Uterus (tissue), 3 donors: ENCODE measurements at regions not wholly inside any gene's neighbourhood (a gene's known extent, or its start where the extent isn't known, plus 50 kb on each side); places are given as distances from the start of the nearest gene placed in this dataset.

Experiments
- DNase-seq, 2 donors: peaks; one replicate each; pipeline ENCODE4 v3.0.0-alpha.2; 2019 to 2020
- H3K27ac ChIP-seq, 2 donors: fragments of 200-600 bp; sonication (generic); 1 replicate in 1 of 2; 2 replicates in 1 of 2; pipeline ENCODE4 v1.5.1; 2016 to 2018
- H3K27me3 ChIP-seq, 2 donors: fragments of 200-600 bp; sonication (generic); one replicate each; pipeline ENCODE4 v1.5.1; 2018 to 2019; ENCODE audit warnings: control low read depth in 1 of 2
- H3K36me3 ChIP-seq, 2 donors: fragments of 200-600 bp; sonication (generic); one replicate each; pipeline ENCODE4 v1.5.1; 2019; ENCODE audit warnings: control low read depth in 1 of 2
- H3K4me1 ChIP-seq, 2 donors: fragments of 200-600 bp; sonication (generic); one replicate each; pipeline ENCODE4 v1.5.1; 2018 to 2019; ENCODE audit warnings: control low read depth in 1 of 2
- H3K4me3 ChIP-seq, 2 donors: fragments of 200-600 bp; sonication (generic); 1 replicate in 1 of 2; 2 replicates in 1 of 2; pipeline ENCODE4 v1.5.1; 2018 to 2019; ENCODE audit warnings: mild to moderate bottlenecking in 1 of 2
- H3K9me3 ChIP-seq, 2 donors: fragments of 200-600 bp; sonication (generic); one replicate each; pipeline ENCODE4 v1.5.1; 2019; ENCODE audit warnings: control low read depth in 1 of 2
- POLR2A ChIP-seq, 2 donors: fragments of 450-650 bp; IDR thresholded peaks; one replicate each; pipeline ENCODE4 v1.6.1; 2016; ENCODE audit warnings: antibody characterized with exemption in 2 of 2, mild to moderate bottlenecking in 1 of 2, moderate library complexity in 1 of 2
- intact Hi-C: fragments of 100-400 bp; cut with DNase I; formaldehyde crosslinking; loops from one replicate; pipeline ENCODE4 v1.15.1; 2023; ENCODE audit warnings: low total_unique reads
- TF ChIP-seq, protein P1 (sequence below), 4 experiments: fragments of 200-600 bp in 2 of 4; fragments of 450-650 bp in 2 of 4; sonication (generic) in 2 of 4; IDR thresholded peaks; one replicate each; pipeline ENCODE4 v1.5.1; 2016 to 2019; ENCODE audit warnings: antibody characterized with exemption in 4 of 4, mild to moderate bottlenecking in 2 of 4, moderate library complexity in 1 of 4
- donor health status: DM: yes; HTN: yes; CAD: no.

DNA sequence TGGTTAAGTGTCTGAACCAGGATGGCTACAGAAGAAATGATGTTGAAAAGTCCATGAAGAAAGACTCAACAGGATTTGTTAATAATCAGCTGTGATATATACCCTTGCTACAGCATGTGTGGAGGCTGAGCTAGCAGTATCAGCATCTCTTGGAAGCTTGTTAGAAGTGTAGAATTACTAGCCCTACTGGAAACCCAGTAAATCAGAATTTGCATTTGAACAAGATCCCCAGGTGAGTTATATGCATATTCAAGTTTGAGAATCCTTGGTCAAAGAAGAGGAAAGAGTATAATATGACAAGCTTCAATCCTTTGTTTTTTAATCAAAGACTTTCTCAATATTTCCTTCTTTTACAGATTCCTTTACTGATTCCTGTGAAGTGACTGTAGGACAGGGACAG, 109.0 kb upstream of the KCNJ3 start:
- H3K36me3 ChIP-seq, result no peaks in the 10 kb centered on the region
- H3K4me3 ChIP-seq, result no peak overlapping the region
- H3K4me1 ChIP-seq, result no peaks in the 10 kb centered on the region
- DNase-seq, result no peak
- no peak overlapping the region for H3K27ac ChIP-seq
- H3K9me3 ChIP-seq, result no peaks in the 10 kb centered on the region
- no peaks in the 10 kb centered on the region for H3K27me3 ChIP-seq
- intact Hi-C loops, result no loop called here
- no peak for TF ChIP-seq POLR2A (IDR thresholded peaks at IDR 0.05)
- TF ChIP-seq, protein P1, sequence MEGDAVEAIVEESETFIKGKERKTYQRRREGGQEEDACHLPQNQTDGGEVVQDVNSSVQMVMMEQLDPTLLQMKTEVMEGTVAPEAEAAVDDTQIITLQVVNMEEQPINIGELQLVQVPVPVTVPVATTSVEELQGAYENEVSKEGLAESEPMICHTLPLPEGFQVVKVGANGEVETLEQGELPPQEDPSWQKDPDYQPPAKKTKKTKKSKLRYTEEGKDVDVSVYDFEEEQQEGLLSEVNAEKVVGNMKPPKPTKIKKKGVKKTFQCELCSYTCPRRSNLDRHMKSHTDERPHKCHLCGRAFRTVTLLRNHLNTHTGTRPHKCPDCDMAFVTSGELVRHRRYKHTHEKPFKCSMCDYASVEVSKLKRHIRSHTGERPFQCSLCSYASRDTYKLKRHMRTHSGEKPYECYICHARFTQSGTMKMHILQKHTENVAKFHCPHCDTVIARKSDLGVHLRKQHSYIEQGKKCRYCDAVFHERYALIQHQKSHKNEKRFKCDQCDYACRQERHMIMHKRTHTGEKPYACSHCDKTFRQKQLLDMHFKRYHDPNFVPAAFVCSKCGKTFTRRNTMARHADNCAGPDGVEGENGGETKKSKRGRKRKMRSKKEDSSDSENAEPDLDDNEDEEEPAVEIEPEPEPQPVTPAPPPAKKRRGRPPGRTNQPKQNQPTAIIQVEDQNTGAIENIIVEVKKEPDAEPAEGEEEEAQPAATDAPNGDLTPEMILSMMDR (IDR thresholded peaks at IDR 0.05), result no peak

DNA sequence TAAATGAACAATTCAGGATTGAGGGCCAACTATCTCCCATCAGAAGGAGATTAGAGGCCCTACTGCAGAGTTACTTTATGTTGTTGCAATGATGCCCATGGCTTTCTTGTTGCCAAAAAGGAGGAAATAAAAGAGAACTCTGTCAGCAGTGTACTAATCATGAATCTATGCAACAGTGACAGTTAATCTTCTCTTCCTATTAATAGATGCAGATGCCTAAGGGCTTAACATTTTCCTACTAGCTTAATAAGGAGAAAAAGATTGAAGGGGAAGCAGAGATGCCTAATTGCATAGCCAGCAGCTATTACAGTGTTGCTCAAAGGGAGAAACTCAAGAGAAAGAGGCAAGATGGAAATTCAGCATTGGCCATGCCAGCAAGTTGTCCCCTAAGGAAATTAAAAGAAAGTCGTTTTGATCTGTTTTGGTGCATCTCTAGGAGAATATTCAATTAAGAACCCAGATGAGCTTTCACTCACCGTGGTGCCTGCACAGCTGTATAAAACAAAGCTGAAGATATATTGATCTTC, 107.1 kb upstream of the KCNJ3 start:
- Histone ChIP-seq H3K27me3 (no peaks in the 10 kb centered on the region), H3K9me3 (no peaks in the 10 kb centered on the region), H3K27ac (no peak overlapping the region), H3K4me3 (no peak overlapping the region), H3K4me1 (no peaks in the 10 kb centered on the region), H3K36me3 (no peaks in the 10 kb centered on the region)
- no peak for DNase-seq
- TF ChIP-seq POLR2A (IDR thresholded peaks at IDR 0.05), result no peak
- TF ChIP-seq, protein P1 (IDR thresholded peaks at IDR 0.05), result no peak
- intact Hi-C loops, result no loop called here

DNA sequence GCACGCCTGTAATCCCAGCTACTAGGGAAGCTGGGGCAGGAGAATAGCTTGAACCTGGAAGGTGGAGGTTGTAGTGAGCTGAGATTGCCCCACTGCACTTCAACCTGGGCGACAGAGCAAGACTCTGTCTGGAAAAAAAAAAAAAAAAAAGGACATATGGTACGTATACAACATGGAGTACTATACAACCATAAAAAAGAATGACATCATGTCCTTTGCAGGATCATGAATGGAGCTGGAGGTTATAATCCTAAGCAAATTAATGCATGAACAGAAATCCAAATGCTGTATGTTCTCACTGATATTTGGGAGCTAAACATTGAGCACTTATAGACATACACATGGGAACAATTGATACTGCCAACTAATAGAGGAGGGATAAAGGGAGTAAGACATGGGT, 99.3 kb upstream of the KCNJ3 start:
- no peaks in the 10 kb centered on the region for H3K4me1 ChIP-seq
- no peaks in the 10 kb centered on the region for H3K9me3 ChIP-seq
- H3K4me3 ChIP-seq, result no peak overlapping the region
- H3K27ac ChIP-seq, result no peak overlapping the region
- DNase-seq, result no peak
- no peaks in the 10 kb centered on the region for H3K27me3 ChIP-seq
- no peaks in the 10 kb centered on the region for H3K36me3 ChIP-seq
- intact Hi-C loops, result no loop called here
- TF ChIP-seq POLR2A (IDR thresholded peaks at IDR 0.05), result no peak
- TF ChIP-seq, protein P1 (IDR thresholded peaks at IDR 0.05), result no peak

DNA sequence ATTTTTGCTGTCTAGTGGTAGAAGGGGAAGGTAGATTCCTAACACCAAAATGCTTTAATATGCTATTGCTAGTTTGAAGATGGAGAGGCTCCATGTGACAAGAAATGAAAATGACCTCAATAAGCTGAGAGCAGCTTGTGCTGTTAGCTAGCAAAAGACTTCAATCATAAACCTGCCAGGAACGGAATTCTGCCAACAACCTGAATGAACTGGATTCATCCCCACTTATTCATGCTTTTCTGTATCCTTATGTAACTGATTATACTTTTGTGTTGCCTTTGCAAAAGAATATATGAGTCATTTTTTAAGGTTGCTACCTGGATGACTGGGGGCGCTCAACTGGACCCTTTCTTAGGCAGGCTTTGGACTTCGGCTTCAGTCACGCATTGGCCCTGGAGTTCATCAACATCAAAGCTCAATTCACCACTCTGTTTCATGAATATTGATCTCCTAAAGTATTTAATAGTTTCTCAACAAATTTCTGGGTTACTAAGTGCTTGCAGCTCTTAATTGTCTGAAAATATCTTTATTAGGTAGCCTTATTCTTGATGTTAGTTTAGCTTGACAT, 97.5 kb upstream of the KCNJ3 start:
- H3K9me3 ChIP-seq, result no peaks in the 10 kb centered on the region
- intact Hi-C loops, result no loop called here
- H3K27me3 ChIP-seq, result no peaks in the 10 kb centered on the region
- DNase-seq, result no peak
- H3K4me3 ChIP-seq, result no peak overlapping the region
- no peaks in the 10 kb centered on the region for H3K36me3 ChIP-seq
- H3K27ac ChIP-seq, result no peak overlapping the region
- TF ChIP-seq, protein P1 (IDR thresholded peaks at IDR 0.05), result no peak
- no peak for TF ChIP-seq POLR2A (IDR thresholded peaks at IDR 0.05)
- H3K4me1 ChIP-seq, result no peaks in the 10 kb centered on the region

DNA sequence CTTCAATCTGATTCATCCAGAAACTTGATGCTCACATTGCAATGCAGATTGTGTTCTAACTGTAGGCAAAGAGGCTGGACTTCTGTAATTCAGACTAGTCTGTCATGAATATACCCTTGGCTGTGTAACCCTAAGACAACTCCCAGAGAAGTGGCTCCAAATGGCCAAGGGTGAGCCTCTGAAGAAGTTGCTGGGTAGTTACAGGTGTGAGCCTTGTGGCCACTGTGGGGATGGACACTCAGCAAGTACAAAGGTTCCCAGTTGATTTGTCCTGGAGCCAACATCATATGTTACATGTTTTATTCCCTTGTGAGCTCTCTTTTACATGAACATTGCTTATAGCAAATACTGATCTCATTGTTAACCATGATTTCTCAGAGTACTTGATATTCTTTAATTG, 94.8 kb upstream of the KCNJ3 start:
- DNase-seq, result no peak
- Histone ChIP-seq H3K9me3 (no peaks in the 10 kb centered on the region), H3K4me3 (no peak overlapping the region), H3K27me3 (no peaks in the 10 kb centered on the region), H3K4me1 (no peaks in the 10 kb centered on the region), H3K27ac (no peak overlapping the region), H3K36me3 (no peaks in the 10 kb centered on the region)
- intact Hi-C loops, result no loop called here
- TF ChIP-seq POLR2A (IDR thresholded peaks at IDR 0.05), result no peak
- TF ChIP-seq, protein P1 (IDR thresholded peaks at IDR 0.05), result no peak
